ENCODE measurements at regions not wholly inside any gene's neighbourhood (a gene's known extent, or its start where the extent isn't known, plus 50 kb on each side); places are given as distances from the start of the nearest gene placed in this dataset.

GRCh38 chr11:106344966-106345365 is 267.5 kb downstream of the AASDHPPT start:
- Histone ChIP-seq H3K4me1 (no peaks in the 10 kb centered on the region), H3K27me3 (no peaks in the 10 kb centered on the region), H3K27ac (no peak overlapping the region), H3K9me3 (no peaks in the 10 kb centered on the region), H3K36me3 (no peaks in the 10 kb centered on the region), H3K4me3 (no peak overlapping the region)
- intact Hi-C loops (cut with DNase I) = loop anchor here (5.0 kb wide), 1 partner anchor 638 kb away; no protein-coding TSS in a partner anchor
- no peak for DNase-seq (ENCODE audit: low spot score in 2 of 2)
- no peak for TF ChIP-seq CTCF (IDR thresholded peaks at IDR 0.05)

GRCh38 chr11:106353031-106353430 is 275.6 kb downstream of the AASDHPPT start:
- Histone ChIP-seq H3K4me3 (no peak overlapping the region), H3K4me1 (no peaks in the 10 kb centered on the region), H3K27ac (no peak overlapping the region), H3K36me3 (no peaks in the 10 kb centered on the region), H3K9me3 (no peaks in the 10 kb centered on the region), H3K27me3 (no peaks in the 10 kb centered on the region)
- TF ChIP-seq CTCF (IDR thresholded peaks at IDR 0.05) = no peak
- DNase-seq (ENCODE audit: low spot score in 2 of 2) = no peak
- intact Hi-C loops (cut with DNase I) = no loop called here

- intact Hi-C loops (cut with DNase I) = no loop called here
- Histone ChIP-seq H3K9me3 (no peaks in the 10 kb centered on the region), H3K4me3 (no peak overlapping the region), H3K27ac (no peak overlapping the region), H3K4me1 (no peaks in the 10 kb centered on the region), H3K27me3 (no peaks in the 10 kb centered on the region), H3K36me3 (no peaks in the 10 kb centered on the region)
- TF ChIP-seq CTCF (IDR thresholded peaks at IDR 0.05) = no peak
- no peak for DNase-seq (ENCODE audit: low spot score in 2 of 2)
These were observed 291.8 kb downstream of the AASDHPPT start for GRCh38 chr11:106369224-106369623.

GRCh38 chr11:106378513-106379179 is 301.2 kb downstream of the AASDHPPT start:
- H3K9me3 ChIP-seq = no peaks in the 10 kb centered on the region
- H3K4me3 ChIP-seq = no peak overlapping the region
- no peak for TF ChIP-seq CTCF (IDR thresholded peaks at IDR 0.05)
- DNase-seq (ENCODE audit: low spot score in 2 of 2) = no peak
- H3K27ac ChIP-seq = no peak overlapping the region
- H3K27me3 ChIP-seq = no peaks in the 10 kb centered on the region
- intact Hi-C loops (cut with DNase I) = no loop called here
- H3K4me1 ChIP-seq = no peaks in the 10 kb centered on the region
- no peaks in the 10 kb centered on the region for H3K36me3 ChIP-seq

GRCh38 chr11:106379265-106379664 is 301.8 kb downstream of the AASDHPPT start:
- no peak for TF ChIP-seq CTCF (IDR thresholded peaks at IDR 0.05)
- H3K4me1 ChIP-seq = no peaks in the 10 kb centered on the region
- no peak overlapping the region for H3K27ac ChIP-seq
- H3K9me3 ChIP-seq = no peaks in the 10 kb centered on the region
- H3K36me3 ChIP-seq = no peaks in the 10 kb centered on the region
- intact Hi-C loops (cut with DNase I) = no loop called here
- H3K4me3 ChIP-seq = no peak overlapping the region
- H3K27me3 ChIP-seq = no peaks in the 10 kb centered on the region
- no peak for DNase-seq (ENCODE audit: low spot score in 2 of 2)

GRCh38 chr11:106379712-106380111 is 302.2 kb downstream of the AASDHPPT start:
- H3K4me1 ChIP-seq = no peaks in the 10 kb centered on the region
- H3K27me3 ChIP-seq = no peaks in the 10 kb centered on the region
- no peaks in the 10 kb centered on the region for H3K9me3 ChIP-seq
- intact Hi-C loops (cut with DNase I) = no loop called here
- H3K4me3 ChIP-seq = no peak overlapping the region
- no peak for DNase-seq (ENCODE audit: low spot score in 2 of 2)
- H3K36me3 ChIP-seq = no peaks in the 10 kb centered on the region
- H3K27ac ChIP-seq = no peak overlapping the region
- TF ChIP-seq CTCF (IDR thresholded peaks at IDR 0.05) = no peak

All from ascending aorta (tissue), 2 donors.